ENCODE measurements at regions not wholly inside any gene's neighbourhood (a gene's known extent, or its start where the extent isn't known, plus 50 kb on each side); places are given as distances from the start of the nearest gene placed in this dataset.

GRCh38 chr6:138666636-138667035, 106.9 kb upstream of the CCDC28A start:
- Histone ChIP-seq H4K5ac (ENCODE audit: insufficient read length, low read depth, low read length) (no peak overlapping the region), H2AFZ (ENCODE audit: low read length) (no peak overlapping the region), H3K4me2 (ENCODE audit: insufficient read depth, insufficient read length, low read length) (no peak overlapping the region), H3K56ac (ENCODE audit: insufficient read length, low read depth, low read length) (no peak overlapping the region), H2BK5ac (ENCODE audit: insufficient read length, low read length) (no peak overlapping the region), H3K14ac (ENCODE audit: insufficient read depth, low read length) (no peak overlapping the region), H3K27me3 (ENCODE audit: insufficient read depth, low read length) (no peaks in the 10 kb centered on the region), H3K23me2 (ENCODE audit: insufficient read length, low read depth, low read length, poor library complexity, severe bottlenecking) (no peaks in the 10 kb centered on the region), H3K4me1 (ENCODE audit: insufficient read depth, low read length) (no peaks in the 10 kb centered on the region), H4K8ac (replicated peaks; ENCODE audit: insufficient read length, low read depth, low read length) (no peak overlapping the region), H3K79me2 (ENCODE audit: insufficient read depth, low read length) (peaks cover 5% of the 10 kb centered on the region; the same call in 1 of the 2 replicates), H2AK5ac (ENCODE audit: insufficient read length, low read length) (no peak overlapping the region), H4K91ac (ENCODE audit: insufficient read length, low read depth, low read length) (no peak overlapping the region), H3K23ac (ENCODE audit: insufficient read length, low read depth, low read length) (no peak overlapping the region), H2BK15ac (ENCODE audit: low read depth, low read length) (no peak overlapping the region), H2BK12ac (ENCODE audit: insufficient read length, low read depth, low read length) (no peak overlapping the region), H3K9me3 (ENCODE audit: control insufficient read depth, low read depth, low read length) (no peaks in the 10 kb centered on the region), H3K4ac (ENCODE audit: low read depth, low read length) (no peak overlapping the region), H3T11ph (ENCODE audit: low read length) (no peak overlapping the region), H2BK20ac (ENCODE audit: low read depth, low read length, poor library complexity, severe bottlenecking) (no peak overlapping the region), H3K9ac (ENCODE audit: extremely low read depth, insufficient read length, low read length) (no peak overlapping the region), H3K79me1 (ENCODE audit: insufficient read depth, low read depth, low read length, poor library complexity, severe bottlenecking) (peaks cover 6% of the 10 kb centered on the region), H3K18ac (ENCODE audit: insufficient read length, low read depth, low read length) (no peak overlapping the region), H3K27ac (ENCODE audit: insufficient read length, low read depth, low read length) (no peak overlapping the region), H4K20me1 (ENCODE audit: control insufficient read depth, insufficient read depth, insufficient read length) (no peaks in the 10 kb centered on the region), H2BK120ac (ENCODE audit: low read depth, low read length, poor library complexity, severe bottlenecking) (no peak overlapping the region)
- no peaks in the 10 kb centered on the region for H3K27me3 Mint-ChIP-seq (ENCODE audit: low read depth)
- no CpG with 5 or more reads among the region's 6 CpGs for WGBS (ENCODE audit: extremely low coverage, insufficient read length, low lambda C conversion rate)
- no peaks in the 10 kb centered on the region for H3K9me3 Mint-ChIP-seq
- H3K4me1 Mint-ChIP-seq, result peaks cover 15 to 19% of the 10 kb centered on the region in 2 experiments
- no peak overlapping the region for H3K4me3 Mint-ChIP-seq
- no peaks in the 10 kb centered on the region for H3K36me3 Mint-ChIP-seq (ENCODE audit: insufficient read depth in 1 of 3, low read depth in 3 of 3)
- TF ChIP-seq CTCF (conservative IDR thresholded peaks at IDR 0.05), result no peak
- no peak for DNase-seq
- no peak overlapping the region for H3K27ac Mint-ChIP-seq
